Smooth muscle cell (in vitro differentiated cells): ENCODE measurements at regions not wholly inside any gene's neighbourhood (a gene's known extent, or its start where the extent isn't known, plus 50 kb on each side); places are given as distances from the start of the nearest gene placed in this dataset.

ENCODE experiments used
- DNase-seq: peaks from one replicate; lab custom pipeline; 2025; ENCODE audit not compliant: unreplicated experiment; lab: John Stamatoyannopoulos, UW
- H2AFZ ChIP-seq: fragments of 200-600 bp; sonication (generic); 2 replicates; pipeline ENCODE4 v1.6.0; 2016; ENCODE audit warnings: antibody characterized with exemption, low read depth, mild to moderate bottlenecking
- H3F3A ChIP-seq: fragments of 200-600 bp; sonication (generic); 2 replicates; pipeline ENCODE4 v1.6.0; 2017; ENCODE audit warnings: antibody characterized with exemption, low read depth
- H3K27ac ChIP-seq: fragments of 200-600 bp; sonication (generic); 2 replicates; pipeline ENCODE4 v1.5.1; 2016; ENCODE audit warnings: low read depth, mild to moderate bottlenecking
- H3K27me3 ChIP-seq: fragments of 200-600 bp; sonication (generic); 2 replicates; pipeline ENCODE4 v1.6.1; 2016; ENCODE audit warnings: low read depth, mild to moderate bottlenecking
- H3K36me3 ChIP-seq: fragments of 200-600 bp; sonication (generic); 2 replicates; pipeline ENCODE4 v1.5.1; 2016; ENCODE audit warnings: low read depth
- H3K4me1 ChIP-seq: fragments of 200-600 bp; sonication (generic); 2 replicates; pipeline ENCODE4 v1.5.1; 2016; ENCODE audit warnings: low read depth
- H3K4me2 ChIP-seq: fragments of 200-600 bp; sonication (generic); 2 replicates; pipeline ENCODE4 v1.6.0; 2016; ENCODE audit warnings: mild to moderate bottlenecking
- H3K4me3 ChIP-seq: fragments of 200-600 bp; sonication (generic); 2 replicates; pipeline ENCODE4 v1.5.1; 2016; ENCODE audit warnings: mild to moderate bottlenecking
- H3K79me2 ChIP-seq: fragments of 200-600 bp; sonication (generic); 2 replicates; pipeline ENCODE4 v1.6.0; 2016; ENCODE audit warnings: low read depth, mild to moderate bottlenecking
- H3K9ac ChIP-seq: fragments of 200-600 bp; sonication (generic); 2 replicates; pipeline ENCODE4 v1.6.0; 2016; ENCODE audit warnings: low read depth
- H3K9me3 ChIP-seq: fragments of 200-600 bp; sonication (generic); replicated peaks from 2 replicates; pipeline ENCODE4 v1.5.1; 2016; ENCODE audit warnings: low read depth
- H4K20me1 ChIP-seq: fragments of 200-600 bp; sonication (generic); 2 replicates; pipeline ENCODE4 v1.6.0; 2016; ENCODE audit warnings: low read depth
- CTCF ChIP-seq: fragments of 200-600 bp; sonication (generic); IDR thresholded peaks from 2 replicates; pipeline ENCODE4 v1.5.1; 2017; ENCODE audit warnings: borderline replicate concordance, mild to moderate bottlenecking, antibody characterized with exemption; ENCODE audit not compliant: insufficient read depth, poor library complexity, severe bottlenecking
- WGBS: methylation state at CpG from one replicate; pipeline ENCODE4 v1.1.7; 2016; ENCODE audit warnings: low lambda C conversion rate; 5-methylcytosine and 5-hydroxymethylcytosine counted together

- Histone ChIP-seq H4K20me1 (no peaks in the 10 kb centered on the region), H3K27me3 (no peaks in the 10 kb centered on the region), H3F3A (peaks cover 4% of the 10 kb centered on the region), H3K9me3 (no peaks in the 10 kb centered on the region), H3K4me2 (peak overlapping the region; percentile 60), H3K9ac (no peak overlapping the region), H2AFZ (peak overlapping the region; percentile 70), H3K4me1 (peaks cover 12% of the 10 kb centered on the region), H3K27ac (peak overlapping the region; percentile 66), H3K4me3 (no peak overlapping the region), H3K36me3 (no peaks in the 10 kb centered on the region), H3K79me2 (no peaks in the 10 kb centered on the region)
- WGBS = 60% methylated on average over 3 of the region's 3 CpGs
- DNase-seq = no peak
- no peak for TF ChIP-seq CTCF
These were observed 1029.6 kb downstream of the CDH11 start for GRCh38 chr16:64092271-64092670.

DNA sequence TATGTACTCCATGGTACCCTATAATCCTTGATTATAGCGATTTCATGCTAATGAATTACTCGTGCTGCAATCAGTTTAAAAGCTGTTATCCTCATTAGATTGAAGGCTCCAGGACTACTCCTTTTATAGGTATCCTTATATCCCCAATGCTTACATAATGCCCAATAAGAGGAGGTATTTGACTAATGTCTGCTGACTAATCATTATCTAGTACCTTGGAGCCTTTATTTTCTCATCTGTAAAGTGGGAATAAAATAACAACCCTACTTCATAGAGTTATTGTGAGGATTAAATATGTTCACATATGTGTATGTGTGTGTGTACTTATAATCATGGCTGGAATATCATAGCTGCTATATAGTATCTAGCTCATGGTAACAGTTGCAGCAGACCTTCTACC lies 1031.5 kb downstream of the CDH11 start:
- no peak for DNase-seq
- Histone ChIP-seq H3K9me3 (no peaks in the 10 kb centered on the region), H3K36me3 (no peaks in the 10 kb centered on the region), H3K27ac (no peak overlapping the region), H2AFZ (no peak overlapping the region), H3K4me1 (peaks cover 12% of the 10 kb centered on the region), H3F3A (peaks cover 4% of the 10 kb centered on the region), H4K20me1 (no peaks in the 10 kb centered on the region), H3K4me2 (no peak overlapping the region), H3K4me3 (no peak overlapping the region), H3K79me2 (no peaks in the 10 kb centered on the region), H3K9ac (no peak overlapping the region), H3K27me3 (no peaks in the 10 kb centered on the region)
- no peak for TF ChIP-seq CTCF
- 71% methylated on average over 2 of the region's 2 CpGs for WGBS

DNA sequence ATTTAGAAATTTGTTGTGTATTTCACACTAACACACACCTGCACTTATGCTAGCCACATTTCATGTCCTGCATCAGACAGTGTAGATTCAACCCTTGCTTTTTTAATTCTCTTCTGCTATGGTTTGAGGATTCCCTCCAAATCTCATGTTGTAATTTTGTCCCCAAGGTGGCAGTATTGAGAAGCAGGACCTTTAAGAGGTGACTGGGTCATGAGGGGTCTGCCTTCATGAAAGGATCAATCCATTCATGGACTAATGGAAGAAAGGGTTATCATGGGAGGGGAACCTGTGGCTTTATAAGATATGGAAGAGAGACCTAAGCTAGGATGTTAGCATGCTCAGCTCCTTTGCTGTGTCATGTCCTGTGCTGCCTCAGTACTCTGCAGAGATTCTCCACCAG lies 1032.2 kb downstream of the CDH11 start:
- Histone ChIP-seq H4K20me1 (no peaks in the 10 kb centered on the region), H2AFZ (no peak overlapping the region), H3K4me1 (peaks cover 12% of the 10 kb centered on the region), H3K27ac (no peak overlapping the region), H3K4me3 (no peak overlapping the region), H3K9ac (no peak overlapping the region), H3F3A (peaks cover 4% of the 10 kb centered on the region), H3K79me2 (no peaks in the 10 kb centered on the region), H3K9me3 (no peaks in the 10 kb centered on the region), H3K36me3 (no peaks in the 10 kb centered on the region), H3K4me2 (no peak overlapping the region), H3K27me3 (no peaks in the 10 kb centered on the region)
- DNase-seq = no peak
- peak; percentile 60 for TF ChIP-seq CTCF

GRCh38 chr16:64088838-64089237 lies 1033.0 kb downstream of the CDH11 start:
- H2AFZ ChIP-seq = no peak overlapping the region
- no peak overlapping the region for H3K9ac ChIP-seq
- H3K4me2 ChIP-seq = no peak overlapping the region
- H3K79me2 ChIP-seq = no peaks in the 10 kb centered on the region
- no peaks in the 10 kb centered on the region for H4K20me1 ChIP-seq
- H3K27me3 ChIP-seq = no peaks in the 10 kb centered on the region
- H3K4me3 ChIP-seq = no peak overlapping the region
- DNase-seq = no peak
- no peak for TF ChIP-seq CTCF
- WGBS = 87% methylated on average over 5 of the region's 5 CpGs
- no peak overlapping the region for H3K27ac ChIP-seq
- H3K9me3 ChIP-seq = no peaks in the 10 kb centered on the region
- H3F3A ChIP-seq = peaks cover 4% of the 10 kb centered on the region
- H3K36me3 ChIP-seq = no peaks in the 10 kb centered on the region
- H3K4me1 ChIP-seq = peaks cover 12% of the 10 kb centered on the region
